ENCODE measurements at regions not wholly inside any gene's neighbourhood (a gene's known extent, or its start where the extent isn't known, plus 50 kb on each side); places are given as distances from the start of the nearest gene placed in this dataset.

DNA sequence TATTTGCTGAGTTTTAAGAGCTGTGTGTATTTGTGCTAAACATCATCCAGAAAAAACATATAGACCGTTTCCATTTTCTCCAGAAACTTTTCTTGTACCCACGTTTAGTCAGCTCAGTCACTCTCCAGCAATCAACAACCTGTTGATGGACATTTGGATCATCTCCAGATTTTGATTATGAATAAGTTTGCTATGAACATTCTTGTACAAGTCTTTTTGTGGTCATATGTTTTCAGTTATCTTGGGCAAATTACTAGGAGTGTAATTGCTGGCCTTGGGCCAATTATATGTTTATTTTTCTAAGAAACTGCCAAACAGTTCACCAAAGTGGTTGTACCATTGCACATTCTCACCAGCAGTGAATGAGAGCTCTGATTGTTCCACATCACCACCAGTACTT lies 221.8 kb downstream of the CENPF start:
- TF ChIP-seq, protein P1, sequence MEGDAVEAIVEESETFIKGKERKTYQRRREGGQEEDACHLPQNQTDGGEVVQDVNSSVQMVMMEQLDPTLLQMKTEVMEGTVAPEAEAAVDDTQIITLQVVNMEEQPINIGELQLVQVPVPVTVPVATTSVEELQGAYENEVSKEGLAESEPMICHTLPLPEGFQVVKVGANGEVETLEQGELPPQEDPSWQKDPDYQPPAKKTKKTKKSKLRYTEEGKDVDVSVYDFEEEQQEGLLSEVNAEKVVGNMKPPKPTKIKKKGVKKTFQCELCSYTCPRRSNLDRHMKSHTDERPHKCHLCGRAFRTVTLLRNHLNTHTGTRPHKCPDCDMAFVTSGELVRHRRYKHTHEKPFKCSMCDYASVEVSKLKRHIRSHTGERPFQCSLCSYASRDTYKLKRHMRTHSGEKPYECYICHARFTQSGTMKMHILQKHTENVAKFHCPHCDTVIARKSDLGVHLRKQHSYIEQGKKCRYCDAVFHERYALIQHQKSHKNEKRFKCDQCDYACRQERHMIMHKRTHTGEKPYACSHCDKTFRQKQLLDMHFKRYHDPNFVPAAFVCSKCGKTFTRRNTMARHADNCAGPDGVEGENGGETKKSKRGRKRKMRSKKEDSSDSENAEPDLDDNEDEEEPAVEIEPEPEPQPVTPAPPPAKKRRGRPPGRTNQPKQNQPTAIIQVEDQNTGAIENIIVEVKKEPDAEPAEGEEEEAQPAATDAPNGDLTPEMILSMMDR (IDR thresholded peaks at IDR 0.05): no peak
- TF ChIP-seq POLR2AphosphoS5 (IDR thresholded peaks at IDR 0.05) (no peak), POLR2A (IDR thresholded peaks at IDR 0.05) (no peak)

Data from prostate gland (tissue), 2 donors.